HepG2 (cell line): ENCODE measurements at regions not wholly inside any gene's neighbourhood (a gene's known extent, or its start where the extent isn't known, plus 50 kb on each side); places are given as distances from the start of the nearest gene placed in this dataset.
"Not testable (repeated sequence)": the region's sequence is repeated elsewhere in the genome, so short reads cannot be mapped to it uniquely, and the experiment has no call there.

Source experiments
- AGO2 ChIP-seq: fragments of 200-400 bp; formaldehyde crosslinking; optimal IDR thresholded peaks from 2 replicates; pipeline ENCODE3; 2017; ENCODE audit warnings: mild to moderate bottlenecking, low read depth, low read length, moderate library complexity
- POLR2AphosphoS5 ChIP-seq: IDR thresholded peaks from 2 replicates; pipeline ENCODE4 v1.6.1; 2012; ENCODE audit warnings: low read depth, low read length
- TCF12 ChIP-seq, 2 experiments: fragments of 450-650 bp in 1 of 2; sonication (generic) in 1 of 2; formaldehyde crosslinking in 1 of 2; IDR thresholded peaks; 2 replicates each; pipeline versions ENCODE4 v1.6.1 to v1.8.0; 2017 to 2022; ENCODE audit warnings: antibody characterized with exemption in 1 of 2, mild to moderate bottlenecking in 1 of 2, missing genetic modification reagents in 1 of 2, moderate library complexity in 1 of 2
- ZNF776 ChIP-seq: sonication (generic); formaldehyde crosslinking; IDR thresholded peaks from 2 replicates; pipeline ENCODE4 v1.4.0; 2020; ENCODE audit warnings: mild to moderate bottlenecking, missing genetic modification reagents
- TF ChIP-seq, protein P1 (sequence below): sonication (generic); formaldehyde crosslinking; IDR thresholded peaks from 2 replicates; pipeline ENCODE4 v1.8.1; 2022; ENCODE audit warnings: low read depth, mild to moderate bottlenecking, missing genetic modification reagents
- TF ChIP-seq, protein P2 (sequence below): sonication (generic); formaldehyde crosslinking; IDR thresholded peaks from 2 replicates; pipeline ENCODE4 v1.5.0; 2020; ENCODE audit warnings: mild to moderate bottlenecking, missing genetic modification reagents, borderline replicate concordance

DNA sequence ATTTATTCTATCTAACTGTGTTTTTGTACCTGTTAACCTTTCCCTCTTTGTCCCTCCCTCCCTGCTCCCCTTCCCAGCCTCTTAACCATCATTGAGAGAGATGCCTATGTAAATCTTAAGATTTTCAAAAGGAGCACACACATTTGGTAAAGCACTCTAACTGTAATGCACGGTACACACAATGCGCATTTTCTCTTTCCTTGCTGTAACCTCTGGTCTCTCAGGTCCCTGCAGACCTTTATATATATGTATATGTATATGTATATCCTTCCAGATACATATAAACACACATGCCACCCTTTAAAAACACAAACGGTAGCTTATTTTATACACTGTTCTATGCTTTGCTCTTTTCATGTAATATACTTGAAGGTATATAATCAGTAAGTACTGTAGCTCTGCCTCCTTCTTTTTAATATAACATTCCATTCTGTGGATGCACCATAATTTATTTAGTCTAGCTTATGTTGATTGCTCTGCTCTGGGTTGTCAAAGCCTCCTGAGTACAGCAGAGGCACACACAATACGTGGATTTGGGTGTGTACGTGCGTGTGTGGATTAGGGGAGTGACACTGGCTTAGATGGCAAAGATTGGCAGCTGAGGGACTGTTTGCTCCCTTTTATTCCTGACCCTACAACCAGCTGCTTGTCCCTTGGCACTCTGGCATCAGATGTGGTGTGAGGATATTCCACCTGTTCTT lies 118.4 kb upstream of the PTPN20 start:
- TF ChIP-seq POLR2AphosphoS5; ZNF776 (CRISPR knock-in tag); TCF12 (IDR thresholded peaks at IDR 0.05); TCF12 (CRISPR knock-in tag; IDR thresholded peaks at IDR 0.05); AGO2: not testable (repeated sequence)
- TF ChIP-seq, protein P1, sequence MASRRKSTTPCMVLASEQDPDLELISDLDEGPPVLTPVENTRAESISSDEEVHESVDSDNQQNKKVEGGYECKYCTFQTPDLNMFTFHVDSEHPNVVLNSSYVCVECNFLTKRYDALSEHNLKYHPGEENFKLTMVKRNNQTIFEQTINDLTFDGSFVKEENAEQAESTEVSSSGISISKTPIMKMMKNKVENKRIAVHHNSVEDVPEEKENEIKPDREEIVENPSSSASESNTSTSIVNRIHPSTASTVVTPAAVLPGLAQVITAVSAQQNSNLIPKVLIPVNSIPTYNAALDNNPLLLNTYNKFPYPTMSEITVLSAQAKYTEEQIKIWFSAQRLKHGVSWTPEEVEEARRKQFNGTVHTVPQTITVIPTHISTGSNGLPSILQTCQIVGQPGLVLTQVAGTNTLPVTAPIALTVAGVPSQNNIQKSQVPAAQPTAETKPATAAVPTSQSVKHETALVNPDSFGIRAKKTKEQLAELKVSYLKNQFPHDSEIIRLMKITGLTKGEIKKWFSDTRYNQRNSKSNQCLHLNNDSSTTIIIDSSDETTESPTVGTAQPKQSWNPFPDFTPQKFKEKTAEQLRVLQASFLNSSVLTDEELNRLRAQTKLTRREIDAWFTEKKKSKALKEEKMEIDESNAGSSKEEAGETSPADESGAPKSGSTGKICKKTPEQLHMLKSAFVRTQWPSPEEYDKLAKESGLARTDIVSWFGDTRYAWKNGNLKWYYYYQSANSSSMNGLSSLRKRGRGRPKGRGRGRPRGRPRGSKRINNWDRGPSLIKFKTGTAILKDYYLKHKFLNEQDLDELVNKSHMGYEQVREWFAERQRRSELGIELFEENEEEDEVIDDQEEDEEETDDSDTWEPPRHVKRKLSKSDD: not testable (repeated sequence)
- TF ChIP-seq, protein P2, sequence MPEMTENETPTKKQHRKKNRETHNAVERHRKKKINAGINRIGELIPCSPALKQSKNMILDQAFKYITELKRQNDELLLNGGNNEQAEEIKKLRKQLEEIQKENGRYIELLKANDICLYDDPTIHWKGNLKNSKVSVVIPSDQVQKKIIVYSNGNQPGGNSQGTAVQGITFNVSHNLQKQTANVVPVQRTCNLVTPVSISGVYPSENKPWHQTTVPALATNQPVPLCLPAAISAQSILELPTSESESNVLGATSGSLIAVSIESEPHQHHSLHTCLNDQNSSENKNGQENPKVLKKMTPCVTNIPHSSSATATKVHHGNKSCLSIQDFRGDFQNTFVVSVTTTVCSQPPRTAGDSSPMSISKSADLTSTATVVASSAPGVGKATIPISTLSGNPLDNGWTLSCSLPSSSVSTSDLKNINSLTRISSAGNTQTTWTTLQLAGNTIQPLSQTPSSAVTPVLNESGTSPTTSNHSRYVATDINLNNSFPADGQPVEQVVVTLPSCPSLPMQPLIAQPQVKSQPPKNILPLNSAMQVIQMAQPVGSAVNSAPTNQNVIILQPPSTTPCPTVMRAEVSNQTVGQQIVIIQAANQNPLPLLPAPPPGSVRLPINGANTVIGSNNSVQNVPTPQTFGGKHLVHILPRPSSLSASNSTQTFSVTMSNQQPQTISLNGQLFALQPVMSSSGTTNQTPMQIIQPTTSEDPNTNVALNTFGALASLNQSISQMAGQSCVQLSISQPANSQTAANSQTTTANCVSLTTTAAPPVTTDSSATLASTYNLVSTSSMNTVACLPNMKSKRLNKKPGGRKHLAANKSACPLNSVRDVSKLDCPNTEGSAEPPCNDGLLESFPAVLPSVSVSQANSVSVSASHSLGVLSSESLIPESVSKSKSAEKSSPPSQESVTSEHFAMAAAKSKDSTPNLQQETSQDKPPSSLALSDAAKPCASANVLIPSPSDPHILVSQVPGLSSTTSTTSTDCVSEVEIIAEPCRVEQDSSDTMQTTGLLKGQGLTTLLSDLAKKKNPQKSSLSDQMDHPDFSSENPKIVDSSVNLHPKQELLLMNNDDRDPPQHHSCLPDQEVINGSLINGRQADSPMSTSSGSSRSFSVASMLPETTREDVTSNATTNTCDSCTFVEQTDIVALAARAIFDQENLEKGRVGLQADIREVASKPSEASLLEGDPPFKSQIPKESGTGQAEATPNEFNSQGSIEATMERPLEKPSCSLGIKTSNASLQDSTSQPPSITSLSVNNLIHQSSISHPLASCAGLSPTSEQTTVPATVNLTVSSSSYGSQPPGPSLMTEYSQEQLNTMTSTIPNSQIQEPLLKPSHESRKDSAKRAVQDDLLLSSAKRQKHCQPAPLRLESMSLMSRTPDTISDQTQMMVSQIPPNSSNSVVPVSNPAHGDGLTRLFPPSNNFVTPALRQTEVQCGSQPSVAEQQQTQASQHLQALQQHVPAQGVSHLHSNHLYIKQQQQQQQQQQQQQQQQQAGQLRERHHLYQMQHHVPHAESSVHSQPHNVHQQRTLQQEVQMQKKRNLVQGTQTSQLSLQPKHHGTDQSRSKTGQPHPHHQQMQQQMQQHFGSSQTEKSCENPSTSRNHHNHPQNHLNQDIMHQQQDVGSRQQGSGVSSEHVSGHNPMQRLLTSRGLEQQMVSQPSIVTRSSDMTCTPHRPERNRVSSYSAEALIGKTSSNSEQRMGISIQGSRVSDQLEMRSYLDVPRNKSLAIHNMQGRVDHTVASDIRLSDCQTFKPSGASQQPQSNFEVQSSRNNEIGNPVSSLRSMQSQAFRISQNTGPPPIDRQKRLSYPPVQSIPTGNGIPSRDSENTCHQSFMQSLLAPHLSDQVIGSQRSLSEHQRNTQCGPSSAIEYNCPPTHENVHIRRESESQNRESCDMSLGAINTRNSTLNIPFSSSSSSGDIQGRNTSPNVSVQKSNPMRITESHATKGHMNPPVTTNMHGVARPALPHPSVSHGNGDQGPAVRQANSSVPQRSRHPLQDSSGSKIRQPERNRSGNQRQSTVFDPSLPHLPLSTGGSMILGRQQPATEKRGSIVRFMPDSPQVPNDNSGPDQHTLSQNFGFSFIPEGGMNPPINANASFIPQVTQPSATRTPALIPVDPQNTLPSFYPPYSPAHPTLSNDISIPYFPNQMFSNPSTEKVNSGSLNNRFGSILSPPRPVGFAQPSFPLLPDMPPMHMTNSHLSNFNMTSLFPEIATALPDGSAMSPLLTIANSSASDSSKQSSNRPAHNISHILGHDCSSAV: not testable (repeated sequence)
